Astrocyte of the cerebellum (primary cell): ENCODE measurements at regions not wholly inside any gene's neighbourhood (a gene's known extent, or its start where the extent isn't known, plus 50 kb on each side); places are given as distances from the start of the nearest gene placed in this dataset.

Experiments used
- DNase-seq: peaks from one replicate; pipeline ENCODE4 v3.0.0-alpha.2; 2011; ENCODE audit warnings: low read depth
- H3K4me3 ChIP-seq: 2 replicates; pipeline ENCODE4 v1.5.1; 2011; ENCODE audit warnings: mild to moderate bottlenecking, low read depth, low read length, moderate library complexity
- in situ Hi-C: cut with HindIII; loops from 2 replicates; pipeline ENCODE4 v1.10.0; 2017; ENCODE audit warnings: low sequenced_read_pairs
- TF ChIP-seq, protein P1 (sequence below): IDR thresholded peaks from 2 replicates; pipeline ENCODE4 v1.5.1; 2012; ENCODE audit warnings: low read length, low read depth, moderate library complexity, mild to moderate bottlenecking; ENCODE audit errors: missing control alignments

DNA sequence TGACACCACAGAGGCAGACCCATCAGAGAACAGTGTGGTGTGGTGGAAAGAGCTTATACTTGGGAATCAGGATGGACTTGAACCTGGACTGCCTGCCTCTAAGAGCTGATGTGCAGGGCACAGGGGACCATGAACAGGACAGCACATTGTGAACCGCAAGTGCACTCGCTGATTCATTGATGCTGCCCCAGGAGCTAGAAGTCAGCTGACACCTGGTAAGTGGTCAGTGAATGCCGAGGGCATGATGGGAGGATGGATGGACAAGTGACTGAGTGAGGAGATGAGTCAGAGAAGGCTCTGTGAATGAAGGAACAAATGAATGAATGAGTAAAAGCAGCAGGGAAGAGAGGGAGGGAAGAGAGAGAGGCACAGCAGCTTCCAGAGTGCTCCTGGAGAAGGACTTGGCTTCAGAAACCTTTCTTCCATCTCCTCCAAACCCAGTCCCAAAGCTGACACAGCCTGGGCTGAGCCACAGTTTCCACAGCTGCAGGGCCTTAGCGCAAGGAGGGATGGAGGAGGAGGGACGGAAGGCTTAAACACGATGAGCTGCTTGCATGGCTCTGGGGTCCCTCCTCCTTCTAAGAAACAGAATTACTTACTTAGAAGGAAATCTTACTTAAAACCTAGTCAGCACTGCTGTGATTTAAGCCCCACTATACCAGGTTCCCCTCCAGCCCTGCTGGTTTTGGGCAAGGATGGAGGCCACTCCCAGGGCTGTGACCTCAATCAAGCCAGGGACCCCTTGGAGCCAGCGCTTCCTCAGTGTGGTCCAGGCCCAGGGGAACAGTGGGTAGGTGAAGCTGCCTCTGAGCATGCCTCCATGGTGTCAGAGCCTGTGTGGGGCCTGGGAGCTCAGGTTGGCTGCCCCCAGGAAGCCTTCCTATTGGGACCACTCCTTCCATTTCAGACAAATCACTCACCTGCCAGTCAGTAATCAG lies 184.6 kb downstream of the TMEM132E start:
- TF ChIP-seq, protein P1, sequence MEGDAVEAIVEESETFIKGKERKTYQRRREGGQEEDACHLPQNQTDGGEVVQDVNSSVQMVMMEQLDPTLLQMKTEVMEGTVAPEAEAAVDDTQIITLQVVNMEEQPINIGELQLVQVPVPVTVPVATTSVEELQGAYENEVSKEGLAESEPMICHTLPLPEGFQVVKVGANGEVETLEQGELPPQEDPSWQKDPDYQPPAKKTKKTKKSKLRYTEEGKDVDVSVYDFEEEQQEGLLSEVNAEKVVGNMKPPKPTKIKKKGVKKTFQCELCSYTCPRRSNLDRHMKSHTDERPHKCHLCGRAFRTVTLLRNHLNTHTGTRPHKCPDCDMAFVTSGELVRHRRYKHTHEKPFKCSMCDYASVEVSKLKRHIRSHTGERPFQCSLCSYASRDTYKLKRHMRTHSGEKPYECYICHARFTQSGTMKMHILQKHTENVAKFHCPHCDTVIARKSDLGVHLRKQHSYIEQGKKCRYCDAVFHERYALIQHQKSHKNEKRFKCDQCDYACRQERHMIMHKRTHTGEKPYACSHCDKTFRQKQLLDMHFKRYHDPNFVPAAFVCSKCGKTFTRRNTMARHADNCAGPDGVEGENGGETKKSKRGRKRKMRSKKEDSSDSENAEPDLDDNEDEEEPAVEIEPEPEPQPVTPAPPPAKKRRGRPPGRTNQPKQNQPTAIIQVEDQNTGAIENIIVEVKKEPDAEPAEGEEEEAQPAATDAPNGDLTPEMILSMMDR, result no peak
- in situ Hi-C loops, result no loop called here
- H3K4me3 ChIP-seq, result no peak overlapping the region
- no peak for DNase-seq

DNA sequence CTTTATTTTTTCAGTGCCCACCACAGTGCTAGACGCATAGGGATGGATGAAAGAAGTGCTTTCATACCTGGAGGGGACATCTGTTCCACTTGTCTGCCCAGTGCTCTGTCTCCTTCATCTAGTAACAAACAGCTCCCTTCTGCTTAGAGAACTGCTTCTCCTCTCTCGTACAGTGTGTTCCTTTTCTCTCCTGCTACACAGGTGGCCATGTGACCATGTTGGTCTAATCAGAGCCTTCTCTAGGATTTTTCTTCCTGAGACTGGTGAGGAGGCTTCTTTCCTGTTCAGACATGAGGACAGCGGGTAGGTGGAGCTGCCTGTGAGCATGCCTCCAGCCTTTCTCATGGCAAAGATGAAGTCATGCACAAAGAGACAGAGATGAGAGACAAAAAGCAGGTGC lies 182.7 kb downstream of the TMEM132E start:
- DNase-seq, result no peak
- in situ Hi-C loops, result no loop called here
- H3K4me3 ChIP-seq, result no peak overlapping the region
- TF ChIP-seq, protein P1, result no peak

DNA sequence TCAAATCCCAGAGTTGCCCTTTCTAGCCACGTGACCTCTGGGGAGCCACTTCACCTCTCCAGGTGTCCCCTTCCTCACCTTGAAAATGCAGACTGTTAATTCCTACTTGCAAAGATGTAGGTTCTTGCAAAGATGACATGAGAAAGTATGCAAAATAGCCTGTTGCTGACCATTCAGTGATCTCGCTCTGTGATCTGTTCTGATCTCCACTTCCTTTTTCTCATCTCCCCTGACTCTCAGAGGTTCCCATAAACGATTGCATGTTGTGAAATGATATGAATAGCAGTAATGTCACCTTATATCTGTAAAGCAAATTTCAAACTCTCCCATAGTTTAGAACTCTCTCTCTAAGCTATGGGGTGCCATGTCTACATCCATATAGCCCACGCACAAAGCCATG lies 182.3 kb downstream of the TMEM132E start:
- no peak for DNase-seq
- TF ChIP-seq, protein P1, result no peak
- H3K4me3 ChIP-seq, result no peak overlapping the region
- in situ Hi-C loops, result no loop called here

DNA sequence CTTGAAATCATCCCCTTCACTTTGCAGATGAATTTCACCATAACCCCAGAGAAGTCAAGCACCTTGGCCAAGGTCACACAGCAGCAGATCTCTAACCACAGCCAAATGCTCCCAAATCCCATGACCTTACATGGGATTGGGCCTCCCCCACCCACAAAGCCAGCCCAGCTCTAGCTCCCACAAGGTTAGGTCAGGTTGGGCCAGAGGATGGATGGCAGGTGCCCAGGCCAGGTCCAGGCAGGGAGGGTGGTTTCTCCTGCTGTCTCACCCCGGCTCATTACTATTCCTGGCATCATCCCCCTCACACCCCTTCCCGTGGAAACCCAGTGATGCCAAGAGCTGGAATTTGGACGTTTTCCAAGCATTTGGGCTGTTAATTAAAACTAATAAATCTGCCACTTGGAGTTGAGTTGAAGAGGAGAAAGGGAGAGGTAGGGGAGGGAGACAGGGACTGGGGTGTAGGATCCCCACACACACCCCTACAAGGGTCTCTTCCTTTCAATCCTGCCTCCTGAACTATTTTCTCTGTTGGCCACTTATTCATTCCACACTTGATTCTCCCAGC lies 181.6 kb downstream of the TMEM132E start:
- in situ Hi-C loops, result no loop called here
- TF ChIP-seq, protein P1, result no peak
- no peak for DNase-seq
- H3K4me3 ChIP-seq, result no peak overlapping the region

DNA sequence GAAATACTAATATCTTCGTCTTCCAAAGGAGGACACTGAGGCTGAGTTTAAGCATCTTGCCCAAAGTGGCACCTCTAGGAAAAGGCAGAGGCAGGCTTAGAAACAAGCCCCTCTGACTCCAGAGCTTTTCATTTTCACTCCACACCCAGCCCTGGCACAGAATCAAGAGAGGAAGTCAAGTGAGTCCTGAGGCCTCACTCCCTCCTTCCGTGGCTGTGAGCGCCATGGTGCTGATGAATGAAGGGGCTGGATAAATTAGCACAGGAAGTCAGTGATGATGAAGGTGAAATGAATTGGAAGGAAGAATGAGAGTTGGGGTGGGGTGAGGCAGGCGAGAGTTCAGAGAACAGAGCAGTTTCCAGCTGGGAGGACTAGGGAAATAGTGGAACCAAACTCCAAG lies 179.3 kb downstream of the TMEM132E start:
- DNase-seq, result no peak
- no peak overlapping the region for H3K4me3 ChIP-seq
- in situ Hi-C loops, result no loop called here
- TF ChIP-seq, protein P1, result no peak

DNA sequence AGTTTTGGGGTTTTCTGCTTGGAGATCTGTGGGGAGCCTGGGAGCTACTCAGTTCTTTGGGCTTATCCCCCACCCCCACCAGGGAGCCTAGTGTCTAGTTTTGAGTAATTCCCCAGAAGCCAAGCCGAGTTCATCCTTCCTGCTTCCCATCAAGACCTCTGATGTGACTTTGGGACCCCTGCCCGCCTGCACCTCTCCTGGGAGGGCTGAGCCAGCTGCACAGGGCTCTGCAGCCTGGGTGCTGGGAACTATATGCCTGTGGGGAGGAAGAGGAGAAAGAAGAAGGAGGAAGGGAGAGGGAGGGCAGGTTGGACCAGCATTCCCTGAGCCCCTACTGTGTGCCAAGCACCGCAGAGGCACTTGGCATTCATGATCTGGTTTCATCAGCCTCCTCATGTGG lies 178.9 kb downstream of the TMEM132E start:
- no peak for DNase-seq
- H3K4me3 ChIP-seq, result no peak overlapping the region
- in situ Hi-C loops, result no loop called here
- TF ChIP-seq, protein P1, result no peak
